OCI-M2 (cell line): ENCODE measurements at regions not wholly inside any gene's neighbourhood (a gene's known extent, or its start where the extent isn't known, plus 50 kb on each side); places are given as distances from the start of the nearest gene placed in this dataset.
"Not testable (repeated sequence)": the region's sequence is repeated elsewhere in the genome, so short reads cannot be mapped to it uniquely, and the experiment has no call there.

Source experiments
- DNase-seq: peaks from one replicate; lab custom pipeline; 2025; ENCODE audit not compliant: unreplicated experiment; lab: John Stamatoyannopoulos, UW

- DNase-seq = not testable (repeated sequence)
These were observed 465.8 kb downstream of the PLCL1 start for GRCh38 chr2:198270157-198270556.

- no peak for DNase-seq
These were observed 464.1 kb downstream of the PLCL1 start for GRCh38 chr2:198268519-198268918.

GRCh38 chr2:198259496-198259895, 455.1 kb downstream of the PLCL1 start:
- DNase-seq = no peak

- no peak for DNase-seq
These were observed 450.2 kb downstream of the PLCL1 start for GRCh38 chr2:198254536-198255090.

- no peak for DNase-seq
These were observed 449.6 kb downstream of the PLCL1 start for GRCh38 chr2:198253995-198254394.

- no peak for DNase-seq
These were observed 448.1 kb downstream of the PLCL1 start for GRCh38 chr2:198252472-198252871.

- DNase-seq = no peak
These were observed 437.7 kb downstream of the PLCL1 start for GRCh38 chr2:198242093-198242492.

GRCh38 chr2:198238429-198238828, 434.0 kb downstream of the PLCL1 start:
- DNase-seq = no peak

GRCh38 chr2:198236338-198236737, 431.9 kb downstream of the PLCL1 start:
- DNase-seq = no peak

GRCh38 chr2:198232281-198232680, 427.9 kb downstream of the PLCL1 start:
- no peak for DNase-seq

GRCh38 chr2:198231562-198231961, 427.2 kb downstream of the PLCL1 start:
- DNase-seq = no peak

GRCh38 chr2:198220763-198221610, 416.6 kb downstream of the PLCL1 start:
- no peak for DNase-seq

GRCh38 chr2:198219292-198219691, 414.9 kb downstream of the PLCL1 start:
- DNase-seq = no peak

GRCh38 chr2:198214114-198214596, 409.8 kb downstream of the PLCL1 start:
- DNase-seq = no peak

GRCh38 chr2:198213253-198213652, 408.9 kb downstream of the PLCL1 start:
- no peak for DNase-seq

GRCh38 chr2:198211706-198212105, 407.3 kb downstream of the PLCL1 start:
- no peak for DNase-seq

GRCh38 chr2:198203336-198204069, 399.1 kb downstream of the PLCL1 start:
- no peak for DNase-seq
